CD1c-positive myeloid dendritic cell (primary cell): ENCODE measurements at regions not wholly inside any gene's neighbourhood (a gene's known extent, or its start where the extent isn't known, plus 50 kb on each side); places are given as distances from the start of the nearest gene placed in this dataset.
"Not testable (repeated sequence)": the region's sequence is repeated elsewhere in the genome, so short reads cannot be mapped to it uniquely, and the experiment has no call there.

Source experiments
- DNase-seq: peaks from one replicate; pipeline ENCODE4 v3.0.0-alpha.2; 2016; ENCODE audit errors: extremely low spot score

GRCh38 chr2:105537920-105538319 is 139.1 kb upstream of the FHL2 start:
- no peak for DNase-seq

- no peak for DNase-seq
Measured at GRCh38 chr2:105537466-105537865, 138.6 kb upstream of the FHL2 start.

GRCh38 chr2:105536175-105536574 is 137.3 kb upstream of the FHL2 start:
- DNase-seq = no peak

GRCh38 chr2:105529258-105529657 is 130.4 kb upstream of the FHL2 start:
- DNase-seq = not testable (repeated sequence)

- no peak for DNase-seq
Measured at GRCh38 chr2:105526000-105526925, 127.4 kb upstream of the FHL2 start.

GRCh38 chr2:105525201-105525600 is 126.3 kb upstream of the FHL2 start:
- DNase-seq = no peak

- no peak for DNase-seq
Measured at GRCh38 chr2:105522645-105523044, 123.8 kb upstream of the FHL2 start.

GRCh38 chr2:105521616-105522015 is 122.8 kb upstream of the FHL2 start:
- DNase-seq = no peak

- peak; percentile 37 for DNase-seq
Measured at GRCh38 chr2:105521176-105521575, 122.3 kb upstream of the FHL2 start.

- no peak for DNase-seq
Measured at GRCh38 chr2:105519516-105519915, 120.7 kb upstream of the FHL2 start.

- no peak for DNase-seq
Measured at GRCh38 chr2:105518897-105519296, 120.0 kb upstream of the FHL2 start.

- no peak for DNase-seq
Measured at GRCh38 chr2:105517814-105518705, 119.2 kb upstream of the FHL2 start.

- no peak for DNase-seq
Measured at GRCh38 chr2:105515581-105516415, 116.9 kb upstream of the FHL2 start.

- no peak for DNase-seq
Measured at GRCh38 chr2:105514576-105514975, 115.7 kb upstream of the FHL2 start.

- no peak for DNase-seq
Measured at GRCh38 chr2:105510761-105511528, 112.1 kb upstream of the FHL2 start.

- DNase-seq = no peak
Measured at GRCh38 chr2:105509269-105510086, 110.6 kb upstream of the FHL2 start.

GRCh38 chr2:105506860-105507259 is 108.0 kb upstream of the FHL2 start:
- DNase-seq = not testable (repeated sequence)

- no peak for DNase-seq
Measured at GRCh38 chr2:105504459-105504858, 105.6 kb upstream of the FHL2 start.

GRCh38 chr2:105502625-105503334 is 103.9 kb upstream of the FHL2 start:
- DNase-seq = no peak
